ENCODE measurements at regions not wholly inside any gene's neighbourhood (a gene's known extent, or its start where the extent isn't known, plus 50 kb on each side); places are given as distances from the start of the nearest gene placed in this dataset.

GRCh38 chr13:86109107-86109506 lies 309.9 kb upstream of the SLITRK6 start:
- TF ChIP-seq MAX (IDR thresholded peaks at IDR 0.05; ENCODE audit: low read depth, low read length) (no peak), MYC (IDR thresholded peaks at IDR 0.05; ENCODE audit: low read depth, low read length) (no peak), CTCF (IDR thresholded peaks at IDR 0.05; ENCODE audit: low read depth, low read length) (no peak), POLR2A (IDR thresholded peaks at IDR 0.05; ENCODE audit: extremely low read depth, insufficient read length) (no peak)
- H3K4me3 ChIP-seq (ENCODE audit: low read depth, low read length) = no peak overlapping the region
- no peak for DNase-seq (ENCODE audit: low read depth)

GRCh38 chr13:86108334-86108733 lies 309.1 kb upstream of the SLITRK6 start:
- TF ChIP-seq MAX (IDR thresholded peaks at IDR 0.05; ENCODE audit: low read depth, low read length) = no peak
- TF ChIP-seq POLR2A (IDR thresholded peaks at IDR 0.05; ENCODE audit: extremely low read depth, insufficient read length) = no peak
- no peak overlapping the region for H3K4me3 ChIP-seq (ENCODE audit: low read depth, low read length)
- DNase-seq (ENCODE audit: low read depth) = no peak

GRCh38 chr13:86098511-86098910 lies 299.3 kb upstream of the SLITRK6 start:
- H3K4me3 ChIP-seq (ENCODE audit: low read depth, low read length) = no peak overlapping the region
- TF ChIP-seq MAX (IDR thresholded peaks at IDR 0.05; ENCODE audit: low read depth, low read length) (no peak), POLR2A (IDR thresholded peaks at IDR 0.05; ENCODE audit: extremely low read depth, insufficient read length) (no peak), CTCF (IDR thresholded peaks at IDR 0.05; ENCODE audit: low read depth, low read length) (no peak), MYC (IDR thresholded peaks at IDR 0.05; ENCODE audit: low read depth, low read length) (no peak)
- no peak for DNase-seq (ENCODE audit: low read depth)

GRCh38 chr13:86095351-86095750 lies 296.1 kb upstream of the SLITRK6 start:
- no peak overlapping the region for H3K4me3 ChIP-seq (ENCODE audit: low read depth, low read length)
- TF ChIP-seq POLR2A (IDR thresholded peaks at IDR 0.05; ENCODE audit: extremely low read depth, insufficient read length) = no peak
- TF ChIP-seq MAX (IDR thresholded peaks at IDR 0.05; ENCODE audit: low read depth, low read length) = no peak
- no peak for TF ChIP-seq CTCF (IDR thresholded peaks at IDR 0.05; ENCODE audit: low read depth, low read length)
- TF ChIP-seq MYC (IDR thresholded peaks at IDR 0.05; ENCODE audit: low read depth, low read length) = no peak
- DNase-seq (ENCODE audit: low read depth) = no peak

GRCh38 chr13:86090181-86090580 lies 291.0 kb upstream of the SLITRK6 start:
- DNase-seq (ENCODE audit: low read depth) = no peak
- H3K4me3 ChIP-seq (ENCODE audit: low read depth, low read length) = no peak overlapping the region
- TF ChIP-seq MAX (IDR thresholded peaks at IDR 0.05; ENCODE audit: low read depth, low read length) (no peak), CTCF (IDR thresholded peaks at IDR 0.05; ENCODE audit: low read depth, low read length) (no peak), MYC (IDR thresholded peaks at IDR 0.05; ENCODE audit: low read depth, low read length) (no peak), POLR2A (IDR thresholded peaks at IDR 0.05; ENCODE audit: extremely low read depth, insufficient read length) (no peak)

- H3K4me3 ChIP-seq (ENCODE audit: low read depth, low read length) = no peak overlapping the region
- DNase-seq (ENCODE audit: low read depth) = no peak
- TF ChIP-seq CTCF (IDR thresholded peaks at IDR 0.05; ENCODE audit: low read depth, low read length) (no peak), POLR2A (IDR thresholded peaks at IDR 0.05; ENCODE audit: extremely low read depth, insufficient read length) (no peak), MAX (IDR thresholded peaks at IDR 0.05; ENCODE audit: low read depth, low read length) (no peak), MYC (IDR thresholded peaks at IDR 0.05; ENCODE audit: low read depth, low read length) (no peak)
Observed at GRCh38 chr13:86087244-86087643, 288.0 kb upstream of the SLITRK6 start.

Data from NB4 (cell line).